Common myeloid progenitor, CD34-positive (primary cell): ENCODE measurements at regions not wholly inside any gene's neighbourhood (a gene's known extent, or its start where the extent isn't known, plus 50 kb on each side); places are given as distances from the start of the nearest gene placed in this dataset.

Source experiments
- CTCF ChIA-PET: fragments of 350-600 bp; sonication (Branson Sonifier 250); formaldehyde crosslinking; loops from one replicate; lab custom pipeline; 2021; ENCODE audit warnings: antibody characterized with exemption; lab: Charles Lee
- POLR2A ChIA-PET: fragments of 350-600 bp; sonication (Branson Sonifier 250); formaldehyde crosslinking; loops from one replicate; lab custom pipeline; 2021; ENCODE audit warnings: antibody characterized with exemption; lab: Charles Lee
- DNase-seq, 3 donors: peaks; one replicate each; pipeline versions ENCODE4 v3.0.0 to v3.0.0-alpha.2; 2013
- H3K27ac ChIP-seq, 2 experiments: 1 replicate in 1 of 2; 2 replicates in 1 of 2; pipeline ENCODE4 v1.7.0; 2013; ENCODE audit warnings: inconsistent platforms in 2 of 2, low read length in 2 of 2, mild to moderate bottlenecking in 2 of 2, low read depth in 1 of 2, moderate library complexity in 1 of 2; ENCODE audit not compliant: severe bottlenecking in 2 of 2, insufficient read depth in 1 of 2, poor library complexity in 1 of 2
- H3K27me3 ChIP-seq, 5 experiments: replicated peaks in 2 of 5; 1 replicate in 3 of 5; 2 replicates in 2 of 5; pipeline versions ENCODE4 v1.6.1 to v1.7.0; 2013; ENCODE audit warnings: low read length in 4 of 5, mild to moderate bottlenecking in 2 of 5, moderate library complexity in 2 of 5, inconsistent platforms in 1 of 5; ENCODE audit not compliant: insufficient read depth in 5 of 5, control insufficient read depth in 4 of 5
- H3K36me3 ChIP-seq, 4 experiments: 1 replicate in 2 of 4; 2 replicates in 2 of 4; pipeline versions ENCODE4 v1.6.1 to v1.7.0; 2013; ENCODE audit warnings: low read length in 3 of 4, control low read depth in 1 of 4, mild to moderate bottlenecking in 1 of 4; ENCODE audit not compliant: control insufficient read depth in 4 of 4, insufficient read depth in 4 of 4
- H3K4me1 ChIP-seq, 4 experiments: 1 replicate in 3 of 4; 2 replicates in 1 of 4; pipeline versions ENCODE4 v1.6.1 to v1.7.1; 2013; ENCODE audit warnings: low read length in 3 of 4, mild to moderate bottlenecking in 3 of 4, control low read depth in 1 of 4, inconsistent platforms in 1 of 4, moderate library complexity in 1 of 4; ENCODE audit not compliant: control insufficient read depth in 4 of 4, insufficient read depth in 4 of 4; ENCODE audit errors: control extremely low read depth in 1 of 4
- H3K4me3 ChIP-seq, 7 experiments: 1 replicate in 4 of 7; 2 replicates in 3 of 7; pipeline versions ENCODE4 v1.5.1 to v1.7.0; 2013; ENCODE audit warnings: mild to moderate bottlenecking in 7 of 7, low read length in 6 of 7, moderate library complexity in 6 of 7, inconsistent platforms in 2 of 7, low read depth in 2 of 7, control low read depth in 1 of 7; ENCODE audit not compliant: insufficient read depth in 4 of 7, control insufficient read depth in 1 of 7; ENCODE audit errors: extremely low read depth in 1 of 7
- H3K9me3 ChIP-seq, 5 experiments: 1 replicate in 4 of 5; 2 replicates in 1 of 5; pipeline versions ENCODE4 v1.6.1 to v1.7.1; 2013; ENCODE audit warnings: low read length in 4 of 5, mild to moderate bottlenecking in 2 of 5, inconsistent platforms in 1 of 5, low read depth in 1 of 5, moderate library complexity in 1 of 5; ENCODE audit not compliant: control insufficient read depth in 4 of 5, insufficient read depth in 2 of 5; ENCODE audit errors: control extremely low read depth in 1 of 5
- WGBS: methylation state at CpG from one replicate; pipeline ENCODE4 v1.1.5; 2013; ENCODE audit not compliant: insufficient coverage; 5-methylcytosine and 5-hydroxymethylcytosine counted together

GRCh38 chr1:239723776-239724367, 337.5 kb downstream of the CHRM3 start:
- H3K4me1 ChIP-seq, result peaks cover 15 to 39% (median 24%) of the 10 kb centered on the region in 4 experiments
- no peak overlapping the region for H3K4me3 ChIP-seq
- no peak overlapping the region for H3K27ac ChIP-seq
- CTCF ChIA-PET, result interaction anchor here (1.0 to 2.8 kb wide), 3 partner anchors 10 to 95 kb away, joined by 3 to 12 read pairs (median 3); no protein-coding TSS in a partner anchor
- H3K27me3 ChIP-seq, result no peaks in the 10 kb centered on the region
- peaks cover 0 to 7% (median 5%) of the 10 kb centered on the region in 4 experiments for H3K36me3 ChIP-seq
- POLR2A ChIA-PET, result interaction anchor here (0.6 kb wide), 1 partner anchor 39 kb away, joined by 3 read pairs; no protein-coding TSS in a partner anchor
- DNase-seq, result no peak
- peaks cover 0 to 4% (median 0%) of the 10 kb centered on the region in 5 experiments for H3K9me3 ChIP-seq
- WGBS, result no CpG with 5 or more reads among the region's 2 CpGs

GRCh38 chr1:239725371-239725770, 339.0 kb downstream of the CHRM3 start:
- Histone ChIP-seq H3K27ac (no peak overlapping the region), H3K4me1 (peaks cover 4 to 26% (median 13%) of the 10 kb centered on the region in 4 experiments), H3K9me3 (peaks cover 0 to 4% (median 0%) of the 10 kb centered on the region in 5 experiments), H3K4me3 (no peak overlapping the region), H3K36me3 (peaks cover 0 to 7% (median 5%) of the 10 kb centered on the region in 4 experiments), H3K27me3 (no peaks in the 10 kb centered on the region)
- POLR2A ChIA-PET, result no interaction called here
- CTCF ChIA-PET, result interaction anchor here (1.0 to 2.8 kb wide), 3 partner anchors 8 to 138 kb away, joined by 3 to 12 read pairs (median 5); no protein-coding TSS in a partner anchor
- DNase-seq, result no peak
- 100% methylated on average over 4 of the region's 6 CpGs for WGBS

GRCh38 chr1:239725933-239726332, 339.6 kb downstream of the CHRM3 start:
- peaks cover 0 to 7% (median 5%) of the 10 kb centered on the region in 4 experiments for H3K36me3 ChIP-seq
- 100% methylated on average over 2 of the region's 5 CpGs for WGBS
- peaks cover 0 to 4% (median 0%) of the 10 kb centered on the region in 5 experiments for H3K9me3 ChIP-seq
- no peak for DNase-seq
- H3K4me1 ChIP-seq, result peaks cover 4 to 22% (median 8%) of the 10 kb centered on the region in 4 experiments
- H3K27ac ChIP-seq, result no peak overlapping the region
- no peak overlapping the region for H3K4me3 ChIP-seq
- no peaks in the 10 kb centered on the region for H3K27me3 ChIP-seq
- CTCF ChIA-PET, result interaction anchor here (2.7 kb wide), 1 partner anchor 10 kb away, joined by 5 read pairs; no protein-coding TSS in a partner anchor
- POLR2A ChIA-PET, result interaction anchor here (0.6 kb wide), 1 partner anchor 193 kb away, joined by 3 read pairs; no protein-coding TSS in a partner anchor

GRCh38 chr1:239730378-239730777, 344.0 kb downstream of the CHRM3 start:
- Histone ChIP-seq H3K4me3 (no peak overlapping the region), H3K9me3 (peaks cover 0 to 4% (median 0%) of the 10 kb centered on the region in 5 experiments), H3K27me3 (no peaks in the 10 kb centered on the region), H3K4me1 (peaks cover 3 to 17% (median 5%) of the 10 kb centered on the region in 4 experiments), H3K27ac (no peak overlapping the region), H3K36me3 (peaks cover 0 to 7% (median 5%) of the 10 kb centered on the region in 4 experiments)
- CTCF ChIA-PET, result no interaction called here
- no peak for DNase-seq
- 100% methylated on average over 2 of the region's 2 CpGs for WGBS
- POLR2A ChIA-PET, result interaction anchor here (0.7 to 1.4 kb wide), 2 partner anchors 10 to 30 kb away, joined by 3 to 5 read pairs; no protein-coding TSS in a partner anchor

- peaks cover 0 to 4% (median 0%) of the 10 kb centered on the region in 5 experiments for H3K9me3 ChIP-seq
- peaks cover 3 to 17% (median 5%) of the 10 kb centered on the region in 4 experiments for H3K4me1 ChIP-seq
- 90% methylated on average over 5 of the region's 5 CpGs for WGBS
- no peak overlapping the region for H3K4me3 ChIP-seq
- H3K27me3 ChIP-seq, result no peaks in the 10 kb centered on the region
- POLR2A ChIA-PET, result interaction anchor here (1.4 kb wide), 1 partner anchor 11 kb away, joined by 5 read pairs; no protein-coding TSS in a partner anchor
- CTCF ChIA-PET, result interaction anchor here (1.0 kb wide), 1 partner anchor 10 kb away, joined by 4 read pairs; no protein-coding TSS in a partner anchor
- DNase-seq, result peak in 1 of 3 donors; percentile 20
- H3K27ac ChIP-seq, result no peak overlapping the region
- peaks cover 0 to 7% (median 5%) of the 10 kb centered on the region in 4 experiments for H3K36me3 ChIP-seq
Observed at GRCh38 chr1:239731082-239731748, 344.8 kb downstream of the CHRM3 start.

GRCh38 chr1:239732770-239733169, 346.4 kb downstream of the CHRM3 start:
- H3K9me3 ChIP-seq, result peaks cover 0 to 2% (median 0%) of the 10 kb centered on the region in 5 experiments
- peaks cover 0 to 4% (median 1%) of the 10 kb centered on the region in 4 experiments for H3K36me3 ChIP-seq
- WGBS, result 100% methylated on average over 1 of the region's 2 CpGs
- no peak overlapping the region for H3K27ac ChIP-seq
- H3K27me3 ChIP-seq, result no peaks in the 10 kb centered on the region
- POLR2A ChIA-PET, result no interaction called here
- CTCF ChIA-PET, result interaction anchor here (1.9 kb wide), 1 partner anchor 9 kb away, joined by 12 read pairs; no protein-coding TSS in a partner anchor
- DNase-seq, result no peak
- H3K4me1 ChIP-seq, result peaks cover 3 to 17% (median 5%) of the 10 kb centered on the region in 4 experiments
- H3K4me3 ChIP-seq, result no peak overlapping the region
